GM13976 (cell line): ENCODE measurements at regions not wholly inside any gene's neighbourhood (a gene's known extent, or its start where the extent isn't known, plus 50 kb on each side); places are given as distances from the start of the nearest gene placed in this dataset.

Experiments used
- DNase-seq: peaks from one replicate; pipeline ENCODE4 v3.0.0; 2012; ENCODE audit warnings: low spot score
- CTCF ChIP-seq: IDR thresholded peaks from 2 replicates; pipeline ENCODE4 v1.5.1; 2012; ENCODE audit warnings: borderline replicate concordance, mild to moderate bottlenecking; ENCODE audit not compliant: insufficient read depth; ENCODE audit errors: extremely low read depth, missing control alignments, control extremely low read depth
- in situ Hi-C: fragments of 300-500 bp; cut with MboI; formaldehyde crosslinking; loops from one replicate; pipeline ENCODE4 v1.12.0; 2022; ENCODE audit warnings: low sequenced_read_pairs, mixed read lengths, inconsistent platforms; ENCODE audit not compliant: unreplicated experiment

- no peak for DNase-seq
- in situ Hi-C loops = no loop called here
- no peak for TF ChIP-seq CTCF
These were observed 73.6 kb downstream of the KCNJ2 start for GRCh38 chr17:70242781-70243437.

- no peak for DNase-seq
- TF ChIP-seq CTCF = no peak
- in situ Hi-C loops = no loop called here
These were observed 82.4 kb downstream of the KCNJ2 start for GRCh38 chr17:70251706-70252105.

GRCh38 chr17:70254735-70255460 lies 85.6 kb downstream of the KCNJ2 start:
- DNase-seq = no peak
- no peak for TF ChIP-seq CTCF
- in situ Hi-C loops = no loop called here

GRCh38 chr17:70256751-70257150 lies 87.4 kb downstream of the KCNJ2 start:
- no peak for DNase-seq
- no peak for TF ChIP-seq CTCF
- in situ Hi-C loops = no loop called here

GRCh38 chr17:70258465-70258864 lies 89.1 kb downstream of the KCNJ2 start:
- in situ Hi-C loops = no loop called here
- DNase-seq = no peak
- TF ChIP-seq CTCF = no peak

GRCh38 chr17:70259400-70259799 lies 90.1 kb downstream of the KCNJ2 start:
- in situ Hi-C loops = no loop called here
- no peak for DNase-seq
- no peak for TF ChIP-seq CTCF
